HFFc6 (cell line): ENCODE measurements at regions not wholly inside any gene's neighbourhood (a gene's known extent, or its start where the extent isn't known, plus 50 kb on each side); places are given as distances from the start of the nearest gene placed in this dataset.
"Not testable (repeated sequence)": the region's sequence is repeated elsewhere in the genome, so short reads cannot be mapped to it uniquely, and the experiment has no call there.

Source experiments
- DNase-seq: peaks from one replicate; pipeline ENCODE4 v3.0.0-alpha.2; 2018
- H3K27ac Mint-ChIP-seq: 2 replicates; pipeline ENCODE4 v1.8.0; 2020; ENCODE audit warnings: mild to moderate bottlenecking, mixed read lengths
- H3K27me3 Mint-ChIP-seq: 2 replicates; pipeline ENCODE4 v1.8.0; 2021; ENCODE audit warnings: mild to moderate bottlenecking, moderate library complexity, mixed read lengths; ENCODE audit not compliant: insufficient read depth
- H3K36me3 Mint-ChIP-seq: 2 replicates; pipeline ENCODE4 v1.8.0; 2021; ENCODE audit warnings: low read depth, mixed read lengths
- H3K4me1 Mint-ChIP-seq: 2 replicates; pipeline ENCODE4 v1.8.0; 2020; ENCODE audit warnings: low read depth, mixed read lengths
- H3K4me3 Mint-ChIP-seq: 2 replicates; pipeline ENCODE4 v1.8.0; 2020; ENCODE audit warnings: mild to moderate bottlenecking, moderate library complexity, mixed read lengths
- H3K9me3 Mint-ChIP-seq: 2 replicates; pipeline ENCODE4 v1.8.0; 2020; ENCODE audit warnings: mild to moderate bottlenecking, mixed read lengths
- CTCF ChIP-seq: fragments of 200-600 bp; sonication (generic); IDR thresholded peaks from 2 replicates; pipeline ENCODE4 v1.5.0; 2021; ENCODE audit warnings: antibody characterized with exemption, mild to moderate bottlenecking

- DNase-seq, H3K4me1 Mint-ChIP-seq, H3K27me3 Mint-ChIP-seq, H3K4me3 Mint-ChIP-seq, H3K27ac Mint-ChIP-seq, H3K36me3 Mint-ChIP-seq: not testable (repeated sequence)
- H3K9me3 Mint-ChIP-seq: peaks cover 10% of the 10 kb centered on the region
These were observed 75.7 kb downstream of the QDPR start for GRCh38 chr4:17436047-17436749.

GRCh38 chr4:17433827-17434226 is 78.1 kb downstream of the QDPR start:
- Mint-ChIP-seq H3K27me3 (peaks cover 3% of the 10 kb centered on the region), H3K9me3 (peaks cover 10% of the 10 kb centered on the region), H3K4me3 (no peak overlapping the region), H3K27ac (no peak overlapping the region), H3K36me3 (peaks cover 4% of the 10 kb centered on the region; the same call in 1 of the 2 replicates), H3K4me1 (no peaks in the 10 kb centered on the region)
- TF ChIP-seq CTCF: no peak
- DNase-seq: no peak

- H3K27me3 Mint-ChIP-seq: peaks cover 13% of the 10 kb centered on the region
- no peak for TF ChIP-seq CTCF
- no peaks in the 10 kb centered on the region for H3K9me3 Mint-ChIP-seq
- no peak overlapping the region for H3K27ac Mint-ChIP-seq
- DNase-seq: no peak
- no peaks in the 10 kb centered on the region for H3K36me3 Mint-ChIP-seq
- no peak overlapping the region for H3K4me3 Mint-ChIP-seq
- no peaks in the 10 kb centered on the region for H3K4me1 Mint-ChIP-seq
These were observed 83.9 kb downstream of the QDPR start for GRCh38 chr4:17427991-17428390.

GRCh38 chr4:17426222-17426621 is 85.7 kb downstream of the QDPR start:
- peaks cover 22% of the 10 kb centered on the region for H3K27me3 Mint-ChIP-seq
- DNase-seq: no peak
- H3K27ac Mint-ChIP-seq: no peak overlapping the region
- H3K4me1 Mint-ChIP-seq: no peaks in the 10 kb centered on the region
- no peaks in the 10 kb centered on the region for H3K9me3 Mint-ChIP-seq
- no peak for TF ChIP-seq CTCF
- no peaks in the 10 kb centered on the region for H3K36me3 Mint-ChIP-seq
- no peak overlapping the region for H3K4me3 Mint-ChIP-seq

GRCh38 chr4:17418010-17418409 is 93.9 kb downstream of the QDPR start:
- no peak for DNase-seq
- Mint-ChIP-seq H3K9me3 (peaks cover 6% of the 10 kb centered on the region), H3K4me3 (no peak overlapping the region), H3K4me1 (no peaks in the 10 kb centered on the region), H3K27me3 (peaks cover 38% of the 10 kb centered on the region), H3K27ac (no peak overlapping the region), H3K36me3 (peaks cover 9% of the 10 kb centered on the region; the same call in 1 of the 2 replicates)
- TF ChIP-seq CTCF: no peak

- Mint-ChIP-seq H3K4me1 (no peaks in the 10 kb centered on the region), H3K9me3 (peaks cover 6% of the 10 kb centered on the region), H3K27ac (no peak overlapping the region), H3K4me3 (no peak overlapping the region), H3K36me3 (peaks cover 9% of the 10 kb centered on the region; the same call in 1 of the 2 replicates), H3K27me3 (peaks cover 21% of the 10 kb centered on the region)
- no peak for TF ChIP-seq CTCF
- no peak for DNase-seq
These were observed 97.5 kb downstream of the QDPR start for GRCh38 chr4:17414392-17414791.
